Activated CD4-positive, alpha-beta T cell treated with anti-CD3 and anti-CD28 coated beads, Interleukin-2, amount 50 U/mL, for 24 hours (primary cell): ENCODE measurements at regions not wholly inside any gene's neighbourhood (a gene's known extent, or its start where the extent isn't known, plus 50 kb on each side); places are given as distances from the start of the nearest gene placed in this dataset.
A peak's percentile ranks its signal among the peaks of the same experiment; 100 is the strongest.
"Not testable (repeated sequence)": the region's sequence is repeated elsewhere in the genome, so short reads cannot be mapped to it uniquely, and the experiment has no call there.

Source experiments
- DNase-seq, 2 donors: peaks; one replicate each; pipeline ENCODE4 v3.0.0-alpha.2; 2020; ENCODE audit warnings: low read depth in 1 of 2, low spot score in 1 of 2

DNA sequence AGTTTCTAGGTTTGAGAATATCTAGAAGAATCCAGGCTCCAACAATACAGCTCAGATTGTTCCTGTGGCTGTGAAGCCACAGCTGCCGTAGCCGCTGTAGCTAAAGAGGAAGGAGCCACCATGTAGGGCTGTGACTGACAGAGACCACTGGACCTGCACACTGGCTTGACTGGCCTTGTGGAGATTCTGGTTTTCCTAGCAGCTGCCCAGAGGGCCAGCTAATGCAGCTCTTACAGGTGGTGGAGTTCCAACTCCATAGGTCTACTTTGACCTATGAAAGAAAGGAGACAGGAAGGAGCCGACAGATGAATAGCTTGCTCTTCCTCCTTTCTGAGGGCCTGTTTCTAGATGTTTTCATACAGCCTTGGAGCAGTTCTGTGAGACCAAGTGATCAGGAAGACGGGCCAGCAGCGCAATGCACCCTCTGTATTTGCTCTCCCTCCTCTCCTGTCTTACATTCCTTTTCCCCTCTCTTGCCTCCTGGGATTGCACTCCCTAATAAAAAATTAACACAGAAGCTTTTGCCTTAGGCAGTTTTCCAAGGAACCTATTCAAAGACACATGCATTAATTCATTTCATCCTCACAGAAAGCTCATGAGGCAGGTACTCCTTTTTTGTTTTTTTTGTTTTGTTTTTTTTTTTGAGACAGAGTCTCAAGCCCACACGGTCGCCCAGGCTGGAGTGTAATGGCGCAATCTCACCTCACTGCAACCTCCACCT lies 51.8 kb upstream of the MYB start:
- DNase-seq, result no peak

DNA sequence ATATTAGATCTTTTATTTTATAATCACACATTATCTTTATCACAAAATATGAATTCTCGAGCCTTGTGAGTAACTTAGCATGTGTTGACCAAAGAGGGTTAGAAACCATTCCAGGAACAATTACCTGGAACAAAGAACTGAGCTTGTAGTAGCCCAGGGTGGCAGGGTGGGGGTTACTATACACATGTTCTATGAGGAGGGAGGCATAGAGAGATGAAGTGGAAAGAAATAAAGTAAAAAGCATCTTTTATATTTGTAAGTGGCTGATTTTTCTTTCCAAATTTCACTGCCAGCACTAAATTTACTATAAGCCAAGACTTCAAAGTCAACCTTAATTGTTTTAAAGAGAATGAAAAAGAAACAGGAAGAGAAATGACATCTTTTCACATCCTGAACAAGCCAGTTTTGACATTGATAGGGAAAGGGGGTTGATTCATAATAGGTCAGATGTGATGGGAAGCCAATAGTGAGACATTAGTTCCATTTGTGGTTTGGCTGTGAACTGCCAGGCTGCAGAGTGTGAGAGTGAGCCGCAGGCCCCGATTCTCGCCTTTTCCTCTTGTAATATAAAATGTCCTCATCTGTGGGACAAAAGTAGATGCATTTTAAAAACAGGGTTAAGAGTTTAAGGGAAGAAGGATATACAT lies 52.7 kb upstream of the MYB start:
- peak in 1 of 2 donors; percentile 71 for DNase-seq

DNA sequence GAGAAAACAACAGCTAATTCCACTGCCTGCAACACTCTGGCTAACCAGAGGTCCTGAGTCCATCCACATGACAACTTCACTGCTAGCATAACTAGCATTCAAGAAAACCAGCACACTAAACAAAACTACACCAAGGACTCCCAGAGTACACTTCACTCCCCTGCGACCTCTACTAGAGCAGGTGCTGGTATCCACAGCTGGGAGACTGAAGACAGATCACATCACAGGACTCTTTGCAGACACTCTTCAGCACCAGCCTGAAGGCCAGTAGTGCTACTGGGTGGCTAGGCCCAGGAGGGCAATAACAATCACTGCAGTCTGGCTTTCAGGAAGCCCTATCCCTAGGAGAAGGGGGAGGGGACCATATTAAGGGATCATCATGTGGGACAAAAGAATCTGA lies 54.4 kb upstream of the MYB start:
- no peak for DNase-seq

DNA sequence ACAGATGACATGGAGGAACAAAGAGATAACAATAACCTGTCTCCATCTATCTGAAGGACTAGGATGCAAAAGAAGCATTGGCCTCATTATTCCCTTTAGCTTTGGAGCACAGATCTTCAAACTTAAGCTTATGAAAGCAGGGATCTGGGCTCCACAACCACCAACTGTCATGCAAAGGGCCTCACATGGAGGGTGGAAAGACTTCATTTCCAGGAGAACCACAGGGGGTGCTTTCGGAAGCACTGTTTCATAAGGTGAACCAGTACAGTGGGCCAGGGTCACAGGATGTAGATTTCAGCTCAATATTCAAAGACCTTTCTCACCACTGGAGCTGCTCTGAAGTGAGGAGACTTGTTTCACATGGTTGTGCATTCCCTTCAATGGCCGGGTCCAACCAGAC lies 55.1 kb upstream of the MYB start:
- no peak for DNase-seq

- no peak for DNase-seq
These were observed 59.7 kb upstream of the MYB start for GRCh38 chr6:135121434-135121833.

DNA sequence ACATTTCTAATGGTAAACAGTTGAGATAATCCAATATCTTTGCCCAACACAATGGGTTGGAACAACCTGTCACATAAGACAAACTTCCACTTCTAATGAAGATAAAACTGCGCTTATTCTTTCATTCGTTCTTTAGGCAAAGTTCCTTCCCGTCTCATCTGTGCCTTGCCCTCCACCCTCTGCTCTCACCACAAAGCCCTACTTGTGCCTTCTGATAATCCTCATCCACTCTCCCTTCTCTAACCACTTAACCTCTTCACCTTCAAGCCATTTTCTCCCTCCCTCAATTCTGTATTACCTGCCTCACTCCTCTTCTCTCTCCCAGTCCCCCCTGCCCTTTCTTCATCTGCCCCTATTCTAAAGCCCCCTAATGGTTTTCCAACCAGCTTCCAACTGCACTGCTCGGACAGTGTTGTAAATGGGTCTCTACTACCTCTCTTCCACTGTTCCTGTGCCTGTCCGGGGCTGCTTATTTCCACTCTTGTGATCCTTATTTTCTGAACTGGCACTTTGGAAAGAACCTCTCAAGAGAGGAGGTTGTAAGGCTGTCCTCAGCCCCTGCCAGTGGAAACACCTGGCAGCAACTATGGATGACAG lies 62.9 kb upstream of the MYB start:
- DNase-seq, result no peak

DNA sequence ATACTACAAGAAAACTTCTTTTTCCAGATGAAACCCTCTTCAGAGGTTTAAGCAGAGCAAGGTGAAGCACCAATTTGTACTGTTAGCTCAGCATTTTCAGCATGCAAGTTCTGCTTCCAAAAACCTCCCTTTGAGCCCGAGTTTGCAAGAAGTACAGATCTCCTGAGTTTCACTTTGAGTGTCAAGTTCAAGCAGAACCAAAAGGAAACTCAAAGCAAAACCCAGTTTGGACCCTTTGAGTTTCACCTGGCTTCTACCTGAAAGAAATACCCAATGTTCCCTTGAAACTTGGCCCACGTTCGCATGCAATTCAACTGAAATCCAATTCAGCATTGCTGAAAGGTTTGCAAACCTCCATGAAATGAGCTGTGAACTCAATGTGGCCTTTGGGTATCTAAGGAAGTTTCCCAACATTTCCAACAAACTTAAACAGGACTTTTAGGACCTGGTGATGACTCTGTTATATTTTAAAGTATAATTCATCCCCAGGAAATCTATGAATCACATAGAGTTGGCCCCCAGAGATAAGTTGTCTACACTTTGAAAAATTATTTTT lies 62.9 kb upstream of the HBS1L start:
- DNase-seq, result peak in 1 of 2 donors; percentile 32

DNA sequence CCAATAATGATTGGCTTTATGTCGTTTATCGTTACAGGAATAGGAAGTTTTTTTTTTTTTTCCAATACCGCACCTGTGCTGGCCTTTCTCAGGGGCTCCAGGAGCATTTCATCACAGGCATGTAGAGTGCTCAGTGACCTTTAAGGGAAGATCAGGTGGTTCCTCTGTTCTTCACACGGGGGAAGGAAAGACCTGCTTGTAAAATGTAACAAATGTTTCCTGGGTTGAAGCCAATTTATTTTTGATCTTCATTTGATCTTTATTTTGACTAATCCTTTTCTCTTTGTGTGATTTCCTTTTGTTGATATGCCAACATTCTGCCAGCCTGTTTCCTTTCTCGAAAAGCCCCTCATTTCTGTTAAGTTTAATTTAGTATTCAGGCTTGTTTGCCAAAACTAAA lies 61.9 kb upstream of the HBS1L start:
- no peak for DNase-seq

DNA sequence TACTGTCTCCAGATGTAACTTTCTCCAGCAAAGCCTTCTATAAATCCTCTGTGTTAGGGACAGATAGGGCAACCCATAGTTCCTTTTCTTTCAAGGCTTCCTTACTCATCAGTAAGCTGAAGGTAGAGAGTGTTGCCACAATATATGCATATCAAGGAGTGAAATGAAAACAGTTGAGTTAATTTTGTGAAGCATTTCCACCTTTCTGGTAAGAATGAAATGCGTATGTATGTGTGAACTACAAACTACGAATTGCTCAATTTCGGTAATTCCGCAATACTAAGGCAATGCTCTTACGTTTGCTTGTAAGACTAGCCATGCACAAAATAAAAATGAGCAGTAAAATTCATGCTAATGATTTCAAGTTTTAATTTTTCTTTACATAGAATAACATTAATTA lies 61.2 kb upstream of the HBS1L start:
- no peak for DNase-seq

DNA sequence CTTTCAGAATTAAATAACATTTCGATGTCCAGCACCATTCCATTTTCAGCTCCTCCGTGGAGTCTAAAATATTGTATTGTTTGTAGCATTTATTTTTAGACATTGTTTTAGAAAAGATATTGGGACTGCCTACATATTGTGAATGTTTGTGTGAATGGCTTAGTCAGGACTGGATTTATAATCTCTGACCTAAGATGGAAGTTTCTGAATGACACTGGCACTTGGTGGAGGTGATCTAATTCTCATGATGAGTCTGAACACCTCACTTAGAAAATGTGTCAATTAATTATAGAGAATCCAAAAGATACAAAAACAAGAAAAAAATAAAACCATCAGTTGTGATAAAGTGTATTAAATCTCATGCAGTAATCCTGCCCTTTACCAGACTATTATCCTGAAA lies 60.8 kb upstream of the HBS1L start:
- no peak for DNase-seq

DNA sequence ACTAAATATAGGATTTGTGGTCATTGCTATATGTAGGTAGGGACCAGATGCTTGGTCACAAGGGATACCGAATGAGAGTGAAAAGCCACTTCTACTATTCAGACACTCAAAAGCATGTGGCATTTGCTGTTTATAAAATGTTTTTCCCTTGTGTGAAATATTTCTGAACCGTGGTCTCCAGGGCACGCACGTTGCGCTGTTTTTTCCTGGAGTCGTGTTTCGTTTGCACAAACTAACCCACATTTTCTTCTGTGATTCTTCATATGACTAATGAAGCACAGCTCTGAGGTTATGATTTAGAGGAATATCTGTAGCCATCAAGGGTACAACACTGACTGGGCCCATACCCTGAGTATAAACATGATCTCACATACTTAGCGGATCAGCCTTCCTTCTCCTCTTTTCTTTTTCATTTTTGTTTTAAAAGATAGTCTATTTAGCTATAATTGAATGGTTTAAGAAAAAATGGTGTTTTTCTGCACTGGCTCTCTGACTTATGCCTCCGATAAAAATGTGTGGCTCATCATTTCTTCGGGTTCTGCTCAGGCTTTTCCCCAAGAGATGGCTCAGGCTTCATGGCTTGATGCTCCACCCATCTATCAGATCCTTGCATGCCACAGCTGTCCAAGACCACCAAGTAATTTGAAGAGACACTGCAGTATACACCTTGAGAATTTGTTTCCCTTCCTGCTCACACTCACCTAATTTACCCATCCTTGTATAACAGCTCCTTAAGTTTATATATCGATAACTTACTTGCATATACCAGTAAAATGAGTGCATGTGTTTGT lies 59.9 kb upstream of the HBS1L start:
- peak in 1 of 2 donors; percentile 40 for DNase-seq

GRCh38 chr6:135113860-135114259 lies 59.2 kb upstream of the HBS1L start:
- DNase-seq, result no peak

DNA sequence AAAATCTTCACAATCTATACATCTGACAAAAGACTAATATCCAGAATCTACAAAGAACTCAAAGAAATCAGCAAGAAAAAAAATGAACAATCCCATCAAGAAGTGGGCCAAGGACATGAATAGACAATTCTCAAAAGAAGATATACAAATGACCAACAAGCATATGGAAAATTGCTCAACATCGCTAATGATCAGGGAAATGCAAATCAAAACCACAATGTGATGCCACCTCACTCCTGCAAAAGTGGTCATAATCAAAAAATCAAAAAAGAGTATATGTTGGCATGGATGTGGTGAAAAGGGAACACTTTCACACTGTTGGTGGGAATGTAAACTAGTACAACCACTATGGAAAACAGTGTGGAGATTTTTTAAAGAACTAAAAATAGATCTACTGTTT lies 58.3 kb upstream of the HBS1L start:
- not testable (repeated sequence) for DNase-seq

GRCh38 chr6:135110261-135110781 lies 55.7 kb upstream of the HBS1L start:
- not testable (repeated sequence) for DNase-seq

- DNase-seq, result no peak
These were observed 55.1 kb upstream of the HBS1L start for GRCh38 chr6:135109761-135110160.

DNA sequence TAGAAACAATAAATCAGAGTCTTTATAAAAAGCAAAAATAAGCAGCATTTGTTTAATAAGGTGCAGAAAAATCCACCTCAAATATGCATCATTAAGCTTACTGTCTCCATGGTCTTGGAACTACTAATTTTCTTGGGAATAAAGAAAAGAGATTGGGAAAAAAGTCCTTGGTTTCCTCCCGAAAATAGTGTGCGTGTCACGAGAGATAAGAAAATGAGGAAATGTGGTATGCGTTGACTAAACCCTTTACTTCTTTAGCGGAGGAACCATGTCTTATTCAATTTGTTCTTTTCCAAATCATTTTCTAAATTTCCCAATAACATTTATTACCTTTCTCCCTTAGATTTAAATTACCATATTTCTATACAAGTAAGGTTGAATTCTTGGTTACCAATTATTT lies 54.1 kb upstream of the HBS1L start:
- no peak for DNase-seq

GRCh38 chr6:135106611-135107010 lies 52.0 kb upstream of the HBS1L start:
- no peak for DNase-seq

DNA sequence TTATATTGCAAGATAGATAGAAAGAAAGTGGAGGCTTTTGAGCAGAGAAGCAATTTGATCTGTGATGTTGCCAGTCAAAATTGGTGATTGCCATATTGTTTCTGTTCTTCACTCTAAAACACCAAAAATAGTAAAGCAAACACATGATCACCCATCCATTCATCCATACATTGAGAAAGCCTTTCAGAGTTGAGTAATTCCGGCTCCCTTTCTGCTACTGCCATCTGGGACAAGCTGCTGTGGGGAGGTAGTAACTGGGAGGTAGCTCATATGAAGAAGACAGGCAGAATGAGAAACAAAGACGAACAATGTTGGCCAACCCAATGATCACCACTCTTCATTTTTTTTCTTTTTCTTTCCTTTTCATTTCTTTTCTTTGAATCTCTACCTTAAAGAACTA lies 51.1 kb upstream of the HBS1L start:
- no peak for DNase-seq

DNA sequence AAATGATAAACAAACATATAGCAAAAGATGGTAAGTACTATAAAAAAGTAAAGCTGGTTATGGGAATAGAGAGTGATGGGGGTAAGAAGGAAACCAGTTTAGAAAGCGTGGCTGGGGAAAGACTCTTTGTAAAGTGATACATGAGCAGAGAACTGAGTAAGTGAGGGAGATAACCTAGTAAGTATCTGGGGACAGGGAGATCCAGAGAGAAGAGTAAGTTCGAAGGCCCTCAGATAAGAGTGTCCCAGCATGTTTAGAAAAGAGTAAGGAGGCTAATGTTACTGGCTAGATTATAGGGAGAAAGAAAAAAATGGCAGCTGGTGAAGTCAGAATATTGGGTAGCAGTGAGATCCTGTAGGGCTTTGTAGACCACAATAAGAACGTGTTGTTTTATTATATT lies 50.7 kb upstream of the HBS1L start:
- DNase-seq, result no peak
